Fibroblast of lung (primary cell): ENCODE measurements at regions not wholly inside any gene's neighbourhood (a gene's known extent, or its start where the extent isn't known, plus 50 kb on each side); places are given as distances from the start of the nearest gene placed in this dataset.

Source experiments
- DNase-seq, 2 donors: peaks; one replicate each; pipeline versions ENCODE4 v3.0.0 to v3.0.0-alpha.2; 2010; ENCODE audit warnings: low read depth in 2 of 2
- H2AFZ ChIP-seq: 2 replicates; pipeline ENCODE4 v1.5.1; 2012; ENCODE audit warnings: low read length, control low read depth, inconsistent platforms
- H3K27ac ChIP-seq: 2 replicates; pipeline ENCODE4 v1.5.1; 2011; ENCODE audit warnings: low read length, control low read depth; ENCODE audit not compliant: insufficient read depth
- H3K27me3 ChIP-seq: 2 replicates; pipeline ENCODE4 v1.5.1; 2011; ENCODE audit warnings: mild to moderate bottlenecking, low read length; ENCODE audit not compliant: control insufficient read depth, insufficient read depth
- H3K36me3 ChIP-seq: 2 replicates; pipeline ENCODE4 v1.5.1; 2011; ENCODE audit warnings: low read length; ENCODE audit not compliant: control insufficient read depth, insufficient read depth
- H3K4me1 ChIP-seq: 2 replicates; pipeline ENCODE4 v1.5.1; 2011; ENCODE audit warnings: low read length; ENCODE audit not compliant: control insufficient read depth, insufficient read depth; ENCODE audit errors: extremely low read depth
- H3K4me2 ChIP-seq: 2 replicates; pipeline ENCODE4 v1.5.1; 2011; ENCODE audit warnings: low read length, control low read depth; ENCODE audit not compliant: insufficient read depth; ENCODE audit errors: extremely low read depth
- H3K4me3 ChIP-seq, 4 experiments: fragments of 200-600 bp in 1 of 4; sonication (generic) in 1 of 4; replicated peaks in 1 of 4; 2 replicates each; pipeline ENCODE4 v1.5.1; 2011 to 2016; ENCODE audit warnings: low read length in 4 of 4, low read depth in 3 of 4, mild to moderate bottlenecking in 3 of 4, control low read depth in 2 of 4, inconsistent platforms in 1 of 4, mixed read lengths in 1 of 4; ENCODE audit not compliant: insufficient read depth in 1 of 4; ENCODE audit errors: control extremely low read depth in 1 of 4
- H3K79me2 ChIP-seq: 2 replicates; pipeline ENCODE4 v1.5.1; 2012; ENCODE audit warnings: mild to moderate bottlenecking, low read length, inconsistent platforms; ENCODE audit not compliant: control insufficient read depth, insufficient read depth
- H3K9ac ChIP-seq: 2 replicates; pipeline ENCODE4 v1.5.1; 2011; ENCODE audit warnings: mild to moderate bottlenecking, low read length, control low read depth; ENCODE audit not compliant: insufficient read depth
- H3K9me3 ChIP-seq: 2 replicates; pipeline ENCODE4 v1.5.1; 2012; ENCODE audit warnings: low read depth, low read length; ENCODE audit not compliant: control insufficient read depth, insufficient read depth
- H4K20me1 ChIP-seq: 2 replicates; pipeline ENCODE4 v1.5.1; 2011; ENCODE audit warnings: low read length; ENCODE audit not compliant: control insufficient read depth, insufficient read depth; ENCODE audit errors: extremely low read depth
- CTCF ChIP-seq, 2 donors: IDR thresholded peaks in 1 of 2; conservative IDR thresholded peaks in 1 of 2; 1 replicate in 1 of 2; 2 replicates in 1 of 2; pipeline ENCODE4 v1.5.1; 2011 to 2012; ENCODE audit warnings: low read length in 2 of 2, control low read depth in 1 of 2, inconsistent platforms in 1 of 2, low read depth in 1 of 2, mild to moderate bottlenecking in 1 of 2
- EZH2 ChIP-seq: IDR thresholded peaks from 2 replicates; pipeline ENCODE4 v1.5.1; 2012; ENCODE audit warnings: low read length, control low read depth, mild to moderate bottlenecking; ENCODE audit errors: missing control alignments

GRCh38 chr22:48746789-48747425, 1080.8 kb downstream of the BRD1 start:
- H3K9me3 ChIP-seq: no peaks in the 10 kb centered on the region
- H3K4me3 ChIP-seq: no peak overlapping the region
- no peak for TF ChIP-seq EZH2
- no peak for TF ChIP-seq CTCF (conservative IDR thresholded peaks at IDR 0.05 in 1 of 2, IDR thresholded peaks at IDR 0.05 in 1 of 2; ENCODE audit: low read depth in 1 of 2, low read length in 2 of 2)

GRCh38 chr22:48745842-48746788, 1081.6 kb downstream of the BRD1 start:
- no peaks in the 10 kb centered on the region for H4K20me1 ChIP-seq
- DNase-seq: no peak

More at GRCh38 chr22:48746789-48747425, 1080.8 kb downstream of the BRD1 start:
- Histone ChIP-seq H3K36me3 (no peaks in the 10 kb centered on the region), H3K27ac (no peak overlapping the region), H3K4me2 (no peak overlapping the region), H4K20me1 (no peaks in the 10 kb centered on the region), H3K9ac (no peak overlapping the region), H2AFZ (no peak overlapping the region), H3K4me1 (no peaks in the 10 kb centered on the region), H3K27me3 (no peaks in the 10 kb centered on the region), H3K79me2 (no peaks in the 10 kb centered on the region)
- DNase-seq: no peak

More at GRCh38 chr22:48745842-48746788, 1081.6 kb downstream of the BRD1 start:
- Histone ChIP-seq H3K79me2 (no peaks in the 10 kb centered on the region), H3K4me1 (no peaks in the 10 kb centered on the region), H3K4me3 (no peak overlapping the region), H3K4me2 (no peak overlapping the region), H3K9ac (no peak overlapping the region), H3K27me3 (no peaks in the 10 kb centered on the region), H3K9me3 (no peaks in the 10 kb centered on the region), H3K27ac (no peak overlapping the region), H3K36me3 (no peaks in the 10 kb centered on the region), H2AFZ (no peak overlapping the region)
- no peak for TF ChIP-seq CTCF (conservative IDR thresholded peaks at IDR 0.05 in 1 of 2, IDR thresholded peaks at IDR 0.05 in 1 of 2; ENCODE audit: low read depth in 1 of 2, low read length in 2 of 2)
- TF ChIP-seq EZH2: no peak
